ENCODE measurements at regions not wholly inside any gene's neighbourhood (a gene's known extent, or its start where the extent isn't known, plus 50 kb on each side); places are given as distances from the start of the nearest gene placed in this dataset.
"Not testable (repeated sequence)": the region's sequence is repeated elsewhere in the genome, so short reads cannot be mapped to it uniquely, and the experiment has no call there.

DNA sequence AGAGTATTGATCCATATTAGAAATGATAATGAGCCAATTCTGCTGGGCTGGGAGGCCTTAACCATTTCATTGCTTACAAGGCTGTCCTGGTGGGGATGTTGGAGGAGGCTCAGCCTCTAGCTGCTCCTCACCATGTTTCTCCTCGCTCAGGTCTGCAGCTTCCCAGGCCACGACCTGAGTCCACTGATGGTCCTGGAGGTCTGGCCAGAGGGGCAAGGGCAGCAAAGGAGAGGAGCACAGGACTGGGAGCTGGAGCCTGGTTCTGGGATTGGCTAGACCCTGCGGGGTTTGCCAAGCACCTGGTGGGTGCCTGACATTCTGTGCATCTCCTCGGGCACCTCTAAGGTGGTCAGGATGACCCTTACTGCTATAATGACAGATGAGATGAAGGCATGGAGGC, 92.6 kb downstream of the KIF26A start:
- no peak for DNase-seq (ENCODE audit: low spot score)

DNA sequence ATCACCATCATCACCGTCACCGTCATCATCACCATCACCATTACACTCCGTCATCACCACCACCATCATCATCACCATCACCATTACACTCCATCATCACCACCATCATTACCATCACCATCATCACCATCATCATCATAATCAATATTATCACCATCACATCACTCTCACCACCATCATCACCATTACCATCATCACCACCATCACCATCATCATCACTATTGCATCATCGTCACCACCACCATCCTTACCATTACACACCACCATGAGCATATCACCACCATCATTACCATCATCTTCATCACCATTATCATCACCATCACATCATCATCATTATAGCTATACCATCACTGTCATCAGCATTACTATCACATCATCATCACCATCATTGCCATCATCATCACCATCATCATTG, 93.7 kb downstream of the KIF26A start:
- DNase-seq (ENCODE audit: low spot score): no peak

DNA sequence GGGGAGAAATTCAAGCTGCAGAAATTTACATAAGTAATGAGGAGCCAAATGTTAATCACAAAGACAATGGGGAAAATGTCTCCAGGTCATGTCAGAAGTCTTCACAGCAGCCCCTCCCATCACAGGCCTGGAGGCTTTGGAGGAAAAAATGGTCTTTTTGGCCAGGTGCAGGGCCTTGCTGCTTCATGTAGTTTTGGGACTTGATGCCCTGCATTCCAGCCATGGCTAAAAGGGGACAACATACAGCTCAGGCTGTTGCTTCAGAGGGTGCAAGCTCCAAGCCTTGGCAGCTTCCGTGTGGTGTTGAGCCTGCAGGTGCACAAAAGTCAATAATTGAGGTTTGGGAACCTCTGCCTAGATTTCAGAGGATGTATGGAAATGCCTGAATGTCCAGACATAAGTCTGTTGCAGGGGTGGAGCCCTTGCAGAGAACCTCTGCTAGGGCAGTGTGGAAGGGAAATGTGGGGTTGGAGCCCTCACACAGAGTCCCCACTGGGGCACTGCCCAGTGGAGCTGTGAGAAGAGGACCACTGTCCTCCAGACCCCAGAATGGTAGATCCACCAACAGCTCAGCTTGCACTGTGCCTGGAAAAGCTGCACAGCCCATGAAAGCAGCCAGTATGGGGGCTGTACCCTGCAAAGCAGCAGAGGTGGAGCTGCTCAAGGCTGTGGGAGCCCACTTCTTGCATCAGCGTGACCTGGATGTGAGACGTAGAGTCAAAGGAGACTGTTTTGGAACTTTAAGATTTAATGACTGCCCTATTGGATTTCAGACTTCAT, 95.8 kb downstream of the KIF26A start:
- not testable (repeated sequence) for DNase-seq (ENCODE audit: low spot score)

DNA sequence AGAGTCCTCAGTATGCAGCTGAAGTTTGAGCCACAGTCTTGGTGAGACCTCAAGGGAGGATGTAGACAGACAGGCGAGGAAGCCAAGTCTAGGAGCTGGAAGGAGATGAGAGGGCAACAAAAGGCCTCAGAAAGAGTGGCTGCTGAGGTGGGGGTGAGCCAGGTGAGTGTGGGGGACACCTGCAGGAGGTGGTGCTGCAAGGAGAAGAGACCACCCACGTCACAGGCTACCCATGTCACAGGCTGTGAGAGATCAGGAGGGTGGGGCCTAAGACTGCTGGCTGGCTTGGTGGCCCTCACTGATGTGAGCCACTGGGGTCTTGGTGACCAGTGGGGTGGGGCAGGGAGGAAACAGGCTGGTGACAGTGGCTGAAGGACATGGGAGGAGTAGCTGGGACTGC, 97.3 kb downstream of the KIF26A start:
- no peak for DNase-seq (ENCODE audit: low spot score)

DNA sequence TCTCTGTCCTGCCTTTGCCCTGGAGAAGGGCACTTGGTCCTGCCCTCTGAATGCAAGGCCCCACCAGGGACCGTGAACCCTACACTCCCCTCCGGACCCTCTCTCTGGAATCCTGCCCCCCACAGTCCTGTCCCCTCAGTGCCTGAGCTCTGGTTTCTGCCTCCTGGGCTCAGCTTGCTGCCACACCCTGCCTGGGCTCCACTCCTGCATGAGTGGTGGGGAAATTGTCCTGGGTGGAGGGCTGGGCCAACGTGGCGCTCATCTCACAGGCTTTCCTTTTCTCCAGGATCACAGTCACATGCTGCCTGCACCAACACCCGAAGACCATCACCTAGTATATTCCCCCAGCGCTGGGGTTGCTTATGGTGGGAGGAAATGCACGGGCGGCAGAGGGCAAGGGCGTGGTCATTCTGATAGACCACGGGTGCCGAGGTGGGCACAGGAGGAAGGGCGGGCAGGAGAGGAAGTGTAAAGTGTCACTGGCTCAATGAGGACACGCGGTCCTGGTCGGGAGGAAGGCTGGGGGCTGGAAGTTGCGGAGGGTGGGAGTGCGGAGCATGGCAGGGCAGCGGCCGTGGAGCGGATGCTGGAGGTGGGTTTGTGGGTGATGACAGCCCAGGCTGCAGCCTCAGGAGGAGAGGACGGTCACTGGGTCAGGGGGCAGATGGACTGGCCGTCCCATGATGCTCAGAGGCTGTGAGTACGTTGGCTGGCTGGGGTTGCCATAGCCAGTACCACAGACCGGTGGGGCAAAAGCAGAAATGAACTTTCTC, 99.5 kb downstream of the KIF26A start:
- no peak for DNase-seq (ENCODE audit: low spot score)

DNA sequence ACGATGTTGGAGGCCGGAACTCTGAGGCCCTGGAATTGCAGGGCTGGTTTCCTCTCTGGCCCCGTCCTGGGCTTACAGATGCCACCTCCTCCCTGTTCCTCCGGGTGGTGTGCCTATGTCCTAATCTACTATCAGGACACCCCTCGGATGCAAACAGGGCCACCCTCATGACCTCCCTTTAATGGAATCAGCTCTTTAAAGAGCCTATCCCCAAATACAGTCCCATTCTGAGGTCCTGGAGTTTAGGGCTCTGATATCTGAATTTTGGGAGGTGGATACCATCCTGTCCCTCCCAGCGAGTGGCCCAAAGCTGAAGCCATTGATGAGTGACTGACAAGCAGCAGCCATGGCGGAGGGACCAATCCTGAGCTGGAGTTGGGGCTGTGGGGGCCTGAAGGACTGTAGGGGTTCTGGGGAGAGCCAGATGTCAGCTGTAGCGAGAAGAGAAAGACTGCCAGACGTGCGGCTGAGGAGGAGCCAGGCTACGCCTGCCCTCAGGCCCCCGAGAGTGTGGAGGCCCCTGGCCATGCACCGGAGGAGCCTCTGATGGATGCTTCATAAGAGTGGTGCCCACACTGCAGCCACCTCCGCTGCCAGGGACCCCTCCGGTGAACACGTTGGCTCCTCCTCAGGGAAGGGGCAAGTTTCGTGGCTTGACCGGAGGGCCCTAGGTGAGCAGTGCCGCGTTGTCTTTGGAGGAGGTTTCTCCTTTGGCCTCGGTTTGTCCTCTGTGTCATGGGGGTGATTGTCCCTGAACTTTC, 100.2 kb downstream of the KIF26A start:
- DNase-seq (ENCODE audit: low spot score): no peak

DNA sequence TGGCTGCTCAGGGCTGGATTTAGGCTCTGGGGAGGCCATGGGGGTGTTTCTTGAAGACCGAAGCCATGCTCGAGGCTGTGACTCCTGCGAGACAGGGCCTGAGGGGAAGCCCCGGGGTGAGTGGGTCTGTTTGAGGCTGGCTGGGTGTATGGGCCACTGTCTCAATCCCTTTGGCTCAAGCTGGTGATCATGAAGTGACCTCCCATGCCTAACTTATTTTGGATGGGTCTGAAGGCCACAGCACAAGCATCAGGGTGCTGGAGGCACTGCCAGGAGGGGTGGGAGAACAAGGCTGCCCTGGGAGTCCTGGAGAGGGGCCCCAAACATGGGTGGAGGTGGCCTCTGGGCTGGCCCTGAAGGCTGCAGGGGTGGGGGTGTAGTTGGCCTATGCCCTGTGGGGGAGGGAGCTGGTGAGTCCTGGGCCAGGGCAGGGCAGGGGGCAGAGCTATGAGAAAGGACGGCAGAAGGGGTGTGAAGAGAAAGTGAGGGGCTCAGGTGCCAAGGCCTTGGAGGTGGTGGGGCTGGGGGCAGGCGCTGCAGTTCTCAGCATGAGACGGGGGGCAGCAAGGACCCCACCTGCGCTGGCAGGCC, 100.9 kb downstream of the KIF26A start:
- no peak for DNase-seq (ENCODE audit: low spot score)

DNA sequence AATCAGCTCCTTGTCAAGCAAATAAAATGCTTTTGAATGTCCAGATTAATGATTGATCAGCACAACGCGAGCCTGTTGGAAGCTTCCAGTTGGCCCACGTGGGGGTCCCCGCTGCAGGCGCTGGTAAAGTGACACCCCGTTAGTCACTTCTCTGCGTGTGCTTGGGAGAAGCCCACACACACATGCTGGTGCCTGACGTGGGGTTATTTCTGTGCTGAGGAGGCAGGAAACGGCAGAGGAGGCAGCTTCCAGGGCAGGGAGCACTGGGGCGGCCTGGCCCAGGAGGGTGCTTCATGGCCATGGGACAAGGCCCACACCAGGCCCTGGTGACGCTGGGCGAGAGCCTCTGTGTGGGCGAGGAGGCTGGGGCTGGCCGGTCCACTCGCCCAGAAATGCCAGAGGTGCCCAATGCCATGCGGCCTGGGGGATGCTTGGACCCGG, 101.5 kb downstream of the KIF26A start:
- no peak for DNase-seq (ENCODE audit: low spot score)

DNA sequence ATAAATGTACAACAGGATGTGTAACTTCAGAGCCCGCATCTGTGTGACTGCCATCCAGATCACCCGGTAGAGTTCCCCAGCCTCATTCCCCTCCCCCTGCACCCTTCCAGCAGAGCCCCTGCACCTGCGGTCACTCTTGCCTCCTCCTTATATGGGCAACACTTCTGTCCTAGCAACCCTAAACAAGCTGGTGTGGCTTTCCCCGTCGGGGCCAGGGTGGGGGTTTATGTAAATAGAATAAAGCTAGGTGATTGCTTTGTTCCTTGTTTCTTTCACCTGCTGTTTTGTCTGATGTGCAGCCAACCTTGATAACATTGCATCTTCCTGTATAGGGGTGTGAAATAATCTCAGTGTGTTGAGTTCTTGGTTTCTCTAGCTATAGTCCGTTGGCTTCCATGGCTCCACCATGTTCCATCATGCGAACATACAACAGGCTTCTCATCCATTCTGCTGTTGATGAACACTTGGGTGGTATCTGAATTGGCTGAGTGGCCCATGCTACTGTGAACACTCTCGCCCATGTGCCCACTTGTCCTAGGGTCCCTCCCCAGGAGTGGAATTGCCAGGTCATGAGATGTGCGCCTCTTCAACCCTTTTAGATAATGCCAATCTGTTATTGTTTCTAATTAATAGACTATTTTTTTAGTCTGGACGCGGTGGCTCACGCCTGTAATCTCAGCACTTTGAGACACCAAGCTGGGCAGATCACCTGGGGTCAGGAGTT, 102.2 kb downstream of the KIF26A start:
- no peak for DNase-seq (ENCODE audit: low spot score)

DNA sequence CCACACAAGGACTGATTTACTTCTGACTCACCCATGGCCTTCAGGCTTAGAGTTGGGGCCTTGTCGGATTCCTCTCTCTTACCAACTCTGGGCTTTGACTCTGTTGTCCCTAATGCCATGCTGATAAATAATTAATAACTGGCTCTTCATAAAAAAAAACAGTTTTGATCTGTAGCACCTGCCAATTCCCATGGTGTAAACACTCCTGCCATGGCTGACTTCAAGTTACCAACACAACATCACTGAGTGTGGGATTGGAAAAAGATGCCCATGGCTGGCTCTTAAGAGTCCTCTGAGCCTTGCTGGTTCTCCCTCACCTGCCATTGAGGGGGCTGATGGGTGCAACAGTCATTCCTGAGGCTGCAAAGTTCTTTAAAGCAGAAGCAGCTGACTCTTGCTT, 104.8 kb downstream of the KIF26A start:
- DNase-seq (ENCODE audit: low spot score): no peak

DNA sequence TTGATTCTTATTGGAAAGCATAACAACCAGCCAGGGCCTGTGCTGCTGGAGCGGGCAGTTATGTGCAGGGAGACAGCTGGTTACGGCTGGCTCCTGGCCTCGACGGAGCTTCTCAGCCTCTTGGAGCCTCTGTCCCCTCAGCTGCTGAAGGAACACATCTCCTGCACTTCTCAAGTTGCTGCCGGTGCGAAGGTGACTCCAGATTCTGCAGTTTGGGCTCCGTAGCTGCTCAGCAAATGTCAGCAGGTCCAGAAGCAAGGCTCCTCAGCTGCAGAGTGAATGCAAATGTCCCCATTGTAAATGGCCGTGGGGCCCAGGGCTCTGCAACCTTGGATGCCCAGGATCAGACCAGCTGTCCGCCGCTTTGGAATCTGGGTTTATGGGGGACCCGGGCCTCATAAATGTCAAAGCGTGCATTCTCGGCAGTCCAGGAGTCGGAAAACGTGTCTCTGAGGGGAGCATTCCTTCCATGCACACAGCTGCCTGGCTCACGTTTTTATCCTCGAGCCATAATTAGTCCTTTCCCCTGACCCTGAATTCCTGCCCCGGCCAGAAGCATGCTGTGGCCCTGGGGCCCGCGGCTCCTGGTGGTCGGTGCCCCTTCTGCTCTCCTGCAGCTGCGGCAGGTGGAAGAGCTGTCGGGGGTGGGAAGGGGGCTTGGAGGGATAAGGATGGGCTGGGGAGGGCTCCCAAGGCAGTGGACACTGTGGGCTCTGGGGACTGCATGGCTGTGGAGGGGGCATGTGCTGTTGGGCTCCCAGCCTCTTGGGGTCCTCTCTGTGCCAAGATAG, 106.0 kb downstream of the KIF26A start:
- no peak for DNase-seq (ENCODE audit: low spot score)

DNA sequence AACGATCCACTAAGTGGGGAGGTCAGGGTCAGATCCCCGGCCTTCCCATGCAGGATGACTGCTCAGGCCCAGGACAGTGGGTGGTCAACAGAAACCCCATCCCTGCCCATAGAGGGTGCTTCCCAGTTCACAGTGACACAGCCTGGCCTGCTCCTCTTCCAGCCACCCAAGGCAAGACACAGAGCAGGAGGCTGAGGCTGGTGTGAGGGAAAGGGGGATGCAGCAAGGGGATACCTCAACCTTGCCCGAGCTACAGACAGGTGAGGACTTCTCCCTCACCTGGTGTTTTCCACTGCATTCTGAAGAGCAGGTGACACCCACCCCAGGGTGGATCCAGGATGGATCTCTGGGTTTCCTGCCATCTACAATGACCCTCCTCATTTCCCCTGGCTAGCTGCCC, 106.7 kb downstream of the KIF26A start:
- DNase-seq (ENCODE audit: low spot score): no peak

DNA sequence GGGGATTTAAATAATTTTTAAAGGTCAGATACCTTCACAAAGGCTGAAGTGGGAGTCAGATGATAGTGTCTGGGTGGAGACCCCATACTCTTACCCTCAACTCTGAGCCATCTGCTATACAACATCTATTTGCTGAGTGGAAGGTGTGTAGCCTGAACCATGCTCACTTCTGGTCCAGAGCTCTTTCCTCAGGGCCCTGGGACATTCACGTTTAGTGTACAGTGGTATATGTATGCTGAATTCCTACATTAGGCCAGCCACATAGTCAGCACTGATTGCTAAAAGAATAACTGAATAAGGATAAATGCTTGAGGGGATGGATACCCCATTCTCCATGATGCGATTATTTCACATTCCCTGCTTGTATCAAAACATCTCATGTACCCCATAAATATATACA, 107.3 kb downstream of the KIF26A start:
- no peak for DNase-seq (ENCODE audit: low spot score)

DNA sequence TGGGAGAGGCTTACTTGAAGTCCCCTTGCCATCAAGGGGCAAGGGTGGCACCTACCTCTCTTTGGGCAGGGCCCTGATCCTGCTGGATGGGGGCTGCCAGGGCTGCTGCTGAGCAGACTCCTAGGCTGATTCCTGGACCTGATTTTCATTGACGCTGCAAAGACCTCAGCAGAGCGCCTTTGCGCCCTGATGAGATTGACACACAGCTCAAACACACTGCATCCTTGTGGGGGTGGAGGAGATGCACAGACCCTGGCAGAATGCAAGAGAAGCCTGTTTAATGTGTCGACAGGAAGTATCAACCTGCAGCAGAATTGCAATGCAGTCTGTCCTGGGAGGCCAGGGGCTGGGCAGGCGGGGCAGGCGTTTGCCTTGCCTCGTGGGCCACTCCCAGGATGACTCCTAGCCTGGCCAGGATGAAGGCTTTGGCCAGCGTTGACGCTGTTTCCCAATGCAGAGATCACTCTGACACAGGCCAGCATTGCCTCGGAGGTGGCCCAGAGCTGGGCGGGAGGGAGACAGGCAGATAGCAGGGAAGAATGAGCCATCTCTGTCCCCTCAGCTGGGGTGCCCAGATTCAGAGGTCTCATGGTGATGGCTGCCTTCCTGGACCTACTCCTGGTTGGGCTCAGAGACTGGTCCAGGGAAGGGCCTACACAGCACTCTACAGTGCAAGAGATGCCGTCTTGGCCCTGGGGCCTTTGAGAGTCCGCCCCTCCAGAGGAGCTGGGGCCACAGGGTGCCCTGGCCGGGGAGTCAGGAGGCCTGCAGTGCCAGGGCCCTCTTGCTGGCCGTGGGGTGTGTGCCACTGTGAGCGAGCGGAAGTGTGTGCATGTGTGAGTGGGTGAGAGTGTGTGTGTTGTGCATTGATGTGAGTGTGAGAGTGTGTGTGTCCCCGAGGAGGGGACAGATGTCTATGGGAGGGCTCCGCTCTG, 108.3 kb downstream of the KIF26A start:
- DNase-seq (ENCODE audit: low spot score): no peak

DNA sequence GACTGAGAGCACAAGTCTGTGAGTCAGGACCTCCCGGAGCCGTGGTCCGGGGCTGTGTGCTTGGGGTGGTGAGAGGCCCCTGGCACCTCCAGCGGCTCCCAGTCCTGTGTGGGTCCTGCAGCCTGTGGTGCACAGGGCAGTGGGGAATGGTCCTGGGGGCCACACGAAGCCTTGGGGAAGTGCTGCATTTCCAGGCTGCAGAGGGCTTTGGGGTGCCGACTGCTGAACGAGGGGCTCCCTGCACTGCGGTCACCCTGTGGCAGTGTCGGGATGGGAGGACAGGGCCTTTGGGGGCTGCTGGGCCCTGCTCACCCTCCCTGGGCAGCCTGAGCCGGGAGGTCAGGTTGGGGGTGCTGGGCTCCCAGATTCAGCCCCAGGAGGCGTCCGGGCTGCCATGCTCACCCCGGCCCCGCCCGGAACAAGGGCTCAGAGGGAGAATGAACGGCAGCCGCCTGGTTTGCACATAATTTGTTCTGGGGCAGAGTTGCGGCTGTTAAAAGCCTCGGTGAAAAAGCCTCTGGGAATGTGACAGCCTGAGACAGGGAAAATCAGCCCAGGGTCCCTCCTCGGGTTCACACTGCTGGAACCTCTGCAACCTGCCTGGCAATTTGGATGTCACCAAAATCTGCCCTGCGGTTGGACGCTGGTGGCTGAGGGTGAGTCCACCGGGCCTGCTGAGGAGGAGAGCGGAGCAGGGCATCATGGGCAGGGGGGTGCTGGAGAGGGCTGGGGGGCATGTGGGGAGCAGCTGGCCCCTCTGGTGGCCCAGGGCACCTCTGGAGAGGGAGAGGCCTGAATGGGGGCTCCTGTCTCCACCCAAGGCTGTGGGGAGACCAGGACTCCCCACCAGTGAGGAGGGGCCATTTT, 109.2 kb downstream of the KIF26A start:
- DNase-seq (ENCODE audit: low spot score): no peak

DNA sequence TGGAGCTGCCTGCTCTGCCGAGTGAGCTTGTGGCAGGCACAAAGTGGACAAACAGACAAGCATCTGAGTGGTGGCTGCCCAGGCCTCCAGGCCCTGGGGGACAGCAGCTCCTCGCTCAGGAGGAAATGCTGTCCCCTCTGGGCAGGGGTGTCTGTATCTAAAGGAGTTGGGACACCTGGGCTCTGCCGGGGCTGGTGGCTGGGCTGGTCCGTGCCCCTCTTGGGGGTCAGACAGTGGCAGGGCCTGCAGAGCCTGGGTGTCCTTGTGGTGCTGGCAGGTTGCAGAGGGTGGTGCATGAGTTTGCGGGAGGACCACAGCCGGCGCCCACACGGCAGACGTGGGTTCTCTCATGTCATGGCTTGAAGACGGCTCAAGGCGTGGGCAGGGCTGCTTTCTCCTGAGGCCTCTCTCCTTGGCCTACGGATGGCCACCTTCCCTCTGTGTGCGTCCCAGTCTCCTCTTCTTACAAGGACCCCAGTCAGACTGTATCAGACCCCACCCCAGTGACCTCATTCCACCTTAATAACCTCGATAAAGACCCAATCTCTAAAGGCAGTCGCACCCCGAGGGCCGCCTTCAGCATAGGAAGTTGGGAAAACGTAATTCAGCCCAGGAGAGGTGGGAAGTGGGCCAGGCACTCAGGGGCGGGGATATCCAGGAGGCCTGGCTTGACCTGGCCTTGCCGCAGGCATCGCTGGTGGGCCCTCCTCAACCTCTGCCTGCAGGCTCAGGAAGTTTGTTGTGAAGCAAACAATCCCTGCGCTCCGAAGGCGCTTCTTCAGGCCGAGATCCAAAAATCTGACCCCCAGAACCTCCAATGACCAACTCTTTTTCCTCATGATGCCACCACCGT, 110.0 kb downstream of the KIF26A start:
- DNase-seq (ENCODE audit: low spot score): no peak

DNA sequence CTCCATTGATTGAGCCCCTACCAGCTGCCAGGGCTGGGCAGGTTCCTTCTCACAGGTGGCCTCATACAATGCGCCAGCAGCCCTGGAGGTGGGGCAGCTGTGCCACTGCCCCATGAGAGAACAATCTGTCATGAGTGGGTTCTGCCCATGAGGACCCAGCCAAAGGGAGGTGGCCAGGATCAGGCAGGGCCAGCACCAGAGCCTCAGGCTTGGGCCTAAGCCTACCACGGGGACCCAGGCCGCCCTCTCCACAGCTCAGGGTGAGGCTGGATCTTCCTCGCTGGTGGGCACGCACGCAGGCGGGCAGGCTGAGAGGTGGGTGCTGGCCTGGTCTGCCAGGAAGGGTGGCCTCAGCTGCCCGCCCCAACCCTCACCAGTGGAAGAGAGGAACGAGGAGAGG, 110.7 kb downstream of the KIF26A start:
- DNase-seq (ENCODE audit: low spot score): no peak

DNA sequence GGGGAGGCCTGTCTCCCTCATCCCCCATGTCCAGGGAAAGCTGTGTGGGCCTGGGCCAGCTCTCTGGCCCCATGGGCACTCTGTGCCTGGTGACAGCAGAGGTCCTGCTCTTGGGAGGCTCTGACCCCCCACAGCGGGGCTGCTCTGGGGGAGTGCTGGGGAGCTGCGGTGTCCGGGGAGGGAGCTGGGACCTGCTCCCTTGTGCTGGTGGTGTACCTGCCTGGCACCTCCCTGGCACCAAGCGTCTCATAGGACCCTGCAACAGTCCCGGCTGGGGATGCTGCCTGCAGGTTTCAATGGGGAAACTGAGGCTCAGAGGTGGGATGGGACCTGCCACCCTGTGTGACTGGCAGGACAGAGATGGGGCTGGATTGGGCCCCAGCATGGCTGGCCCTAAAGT, 111.3 kb downstream of the KIF26A start:
- DNase-seq (ENCODE audit: low spot score): no peak

All from CD4-positive, alpha-beta T cell treated with Interleukin-6 at 100 ng/mL for 8 hours (primary cell).